Lower leg skin (tissue), 3 donors: ENCODE measurements at regions not wholly inside any gene's neighbourhood (a gene's known extent, or its start where the extent isn't known, plus 50 kb on each side); places are given as distances from the start of the nearest gene placed in this dataset.

ENCODE experiments used
- CTCF ChIP-seq, 3 donors: fragments of 450-650 bp; IDR thresholded peaks; one replicate each; pipeline ENCODE4 v1.5.1; 2016; ENCODE audit warnings: antibody characterized with exemption in 3 of 3, mild to moderate bottlenecking in 3 of 3, moderate library complexity in 2 of 3
- POLR2A ChIP-seq, 2 donors: fragments of 450-650 bp; IDR thresholded peaks; one replicate each; pipeline ENCODE4 v1.6.1; 2016 to 2017; ENCODE audit warnings: antibody characterized with exemption in 2 of 2, mild to moderate bottlenecking in 1 of 2, moderate library complexity in 1 of 2

DNA sequence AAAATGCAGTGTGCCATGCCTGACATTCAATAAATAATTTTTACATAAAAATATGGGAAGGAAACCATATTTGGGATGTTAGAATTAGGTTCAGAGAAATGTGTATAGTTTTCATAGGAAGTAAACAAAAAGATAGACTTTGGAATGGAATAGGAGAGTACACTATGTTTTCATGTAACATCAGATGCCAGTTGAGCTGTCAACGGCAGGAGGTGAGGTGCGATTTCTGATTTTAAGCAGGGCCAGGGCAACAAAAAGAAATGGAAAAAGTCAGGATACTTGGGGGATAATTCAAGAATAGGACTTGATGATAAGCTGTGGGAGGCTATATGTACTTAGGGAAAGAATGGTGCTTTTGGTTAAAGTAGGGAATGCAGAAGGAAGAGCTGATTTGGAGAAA lies 639.5 kb downstream of the OTOL1 start:
- TF ChIP-seq CTCF (IDR thresholded peaks at IDR 0.05) (no peak), POLR2A (IDR thresholded peaks at IDR 0.05) (no peak)
